ENCODE measurements at regions not wholly inside any gene's neighbourhood (a gene's known extent, or its start where the extent isn't known, plus 50 kb on each side); places are given as distances from the start of the nearest gene placed in this dataset.

DNA sequence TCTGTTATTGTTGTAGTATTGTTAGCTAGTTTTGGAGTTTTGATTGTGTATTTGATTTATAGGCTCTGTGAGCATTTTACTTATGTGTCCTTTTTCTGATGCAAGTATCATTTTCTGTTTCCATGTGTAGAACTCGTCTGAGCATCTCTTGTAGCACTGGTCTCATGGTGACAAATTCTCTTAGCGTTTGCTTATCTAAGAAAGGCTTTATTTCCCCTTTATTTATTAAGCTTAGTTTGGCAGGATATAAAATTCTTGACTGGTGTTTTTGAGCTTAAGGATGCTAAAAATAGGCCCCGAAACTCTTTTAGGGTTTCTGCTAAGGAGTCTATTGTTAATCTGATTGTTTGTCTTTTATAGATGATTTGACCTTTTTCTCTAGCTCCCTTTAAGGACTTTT lies 57.6 kb upstream of the THUMPD2 start:
- TF ChIP-seq FOXA1 (IDR thresholded peaks at IDR 0.05) (no peak), FOXM1 (IDR thresholded peaks at IDR 0.05; ENCODE audit: borderline replicate concordance) (no peak), CTBP1 (IDR thresholded peaks at IDR 0.05; ENCODE audit: borderline replicate concordance) (no peak), ELF4 (IDR thresholded peaks at IDR 0.05) (no peak), BHLHE40 (IDR thresholded peaks at IDR 0.05; ENCODE audit: borderline replicate concordance) (no peak), SUZ12 (IDR thresholded peaks at IDR 0.05) (no peak)
